HG02840 (cell line): ENCODE measurements at regions not wholly inside any gene's neighbourhood (a gene's known extent, or its start where the extent isn't known, plus 50 kb on each side); places are given as distances from the start of the nearest gene placed in this dataset.
"Not testable (repeated sequence)": the region's sequence is repeated elsewhere in the genome, so short reads cannot be mapped to it uniquely, and the experiment has no call there.

ENCODE experiments used
- ATAC-seq: cut with Tn5 transposase; IDR thresholded peaks from one replicate; pipeline ENCODE4 v1.9.1; 2021; ENCODE audit warnings: mild to moderate bottlenecking, moderate library complexity, moderate number of reproducible peaks; ENCODE audit not compliant: unreplicated experiment, low FRiP score

DNA sequence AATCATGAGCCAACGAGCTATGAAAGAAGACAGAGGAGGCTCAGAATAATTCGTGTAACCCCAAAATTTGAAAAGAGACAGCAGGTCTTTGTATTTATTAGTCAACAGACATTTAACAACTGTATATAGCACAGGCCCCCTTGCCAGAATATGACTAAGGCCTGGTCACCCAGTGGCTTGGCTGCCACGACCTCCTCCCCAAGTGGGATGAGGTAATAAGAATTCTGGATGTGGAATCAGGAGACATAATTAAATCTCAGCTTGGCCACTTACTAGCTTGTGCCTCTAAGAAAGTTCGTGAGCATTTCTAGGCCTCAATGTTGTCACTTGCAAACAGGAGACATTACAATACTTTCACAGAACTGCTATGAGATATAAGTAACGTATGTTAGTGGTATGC is 134.2 kb upstream of the TNFSF4 start:
- ATAC-seq, result no peak

GRCh38 chr1:173341971-173342370 is 134.8 kb upstream of the TNFSF4 start:
- ATAC-seq, result no peak

DNA sequence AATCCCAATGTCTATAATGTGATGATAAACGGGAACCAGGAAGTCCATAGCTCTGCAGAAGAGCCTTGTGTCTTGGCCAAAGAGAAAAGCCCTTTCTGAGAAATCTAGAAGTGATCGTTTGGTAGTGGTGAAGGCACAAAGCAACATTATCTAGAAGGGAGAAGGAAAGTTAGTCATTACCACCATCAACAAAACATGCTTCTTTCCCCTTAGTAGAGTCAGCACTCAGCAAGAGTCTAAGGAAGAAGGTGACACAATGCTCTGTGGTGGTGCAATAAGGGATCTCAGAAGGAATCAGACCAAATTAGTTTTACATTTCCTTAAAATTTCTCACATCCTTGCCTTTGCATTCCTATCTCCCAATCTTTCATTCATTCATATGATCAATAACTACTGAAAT is 134.4 kb upstream of the PRDX6 start:
- no peak for ATAC-seq

GRCh38 chr1:173344034-173344743 is 132.9 kb upstream of the PRDX6 start:
- no peak for ATAC-seq

- ATAC-seq, result no peak
These were observed 129.8 kb upstream of the PRDX6 start for GRCh38 chr1:173347282-173347818.

DNA sequence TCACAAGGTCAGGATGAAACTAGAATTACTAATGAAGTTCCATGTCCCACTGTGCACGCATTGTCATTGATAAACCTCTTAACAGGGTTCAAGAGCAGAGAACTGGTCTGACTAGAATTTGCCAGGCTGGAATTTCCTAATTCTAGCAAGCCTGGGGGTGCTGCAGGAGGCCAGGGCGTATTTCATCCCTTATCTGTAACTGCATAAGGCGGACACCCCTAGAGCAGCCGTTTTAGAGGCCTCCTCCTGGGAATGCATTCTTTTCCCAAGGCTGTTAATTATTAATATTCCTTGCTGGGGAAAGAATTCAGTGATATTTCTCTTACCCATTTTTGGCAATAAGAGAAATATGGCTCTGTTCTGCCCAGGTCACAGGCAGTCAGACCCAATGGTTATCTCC is 124.5 kb upstream of the PRDX6 start:
- not testable (repeated sequence) for ATAC-seq

GRCh38 chr1:173353350-173353749 is 123.8 kb upstream of the PRDX6 start:
- no peak for ATAC-seq

DNA sequence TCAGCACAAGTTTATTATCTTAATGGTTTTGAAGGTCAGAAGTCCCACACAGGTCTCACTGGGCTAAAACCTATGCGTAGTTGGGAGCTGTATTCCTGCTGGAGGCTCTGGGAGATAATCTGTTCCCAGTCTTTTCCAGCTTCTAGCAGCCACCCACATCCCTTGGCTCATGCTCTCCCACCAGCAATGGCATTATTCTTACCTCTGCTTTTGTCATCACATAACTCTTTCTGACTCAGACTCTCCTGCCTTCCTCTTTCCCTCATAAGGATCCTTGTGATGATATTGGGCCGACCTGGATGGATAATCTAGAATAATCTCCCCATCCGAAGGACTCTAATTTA is 122.2 kb upstream of the PRDX6 start:
- no peak for ATAC-seq

DNA sequence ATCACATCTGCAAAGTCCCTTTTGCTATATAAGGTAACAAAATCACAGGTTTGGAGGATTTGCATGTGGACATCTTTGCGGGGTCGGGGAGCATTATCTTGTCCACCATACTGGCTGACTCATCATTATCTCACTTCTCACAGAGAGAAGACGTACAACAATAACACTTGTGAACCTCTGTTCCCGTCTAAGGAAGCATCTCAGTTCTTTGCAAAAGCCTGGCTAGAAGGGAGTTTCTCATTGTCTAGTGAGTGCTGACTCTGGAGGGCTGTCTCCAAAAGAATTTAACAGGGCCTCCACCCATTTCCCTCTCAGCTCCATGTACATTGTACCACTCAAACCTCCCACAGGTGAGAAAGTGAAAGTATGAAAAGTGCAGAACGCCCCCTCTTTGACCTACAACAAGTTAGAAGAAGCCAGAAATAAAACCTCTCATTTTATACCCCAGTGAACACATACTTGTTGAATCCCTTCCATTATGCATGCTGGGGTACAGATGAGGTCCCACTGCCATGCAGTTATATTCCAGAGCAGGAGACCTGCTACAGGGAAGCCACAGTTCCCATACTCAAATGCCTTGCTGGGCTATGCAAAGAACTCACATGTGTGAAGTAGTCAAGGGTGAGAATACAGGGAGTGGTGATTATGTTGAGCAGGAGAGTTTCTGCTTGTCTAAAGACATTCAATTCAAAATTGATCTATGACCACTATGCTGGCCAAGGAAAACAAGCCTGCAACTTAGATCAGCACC is 121.7 kb upstream of the PRDX6 start:
- ATAC-seq, result no peak

GRCh38 chr1:173356191-173356762 is 120.9 kb upstream of the PRDX6 start:
- no peak for ATAC-seq

GRCh38 chr1:173360487-173361063 is 116.6 kb upstream of the PRDX6 start:
- no peak for ATAC-seq

DNA sequence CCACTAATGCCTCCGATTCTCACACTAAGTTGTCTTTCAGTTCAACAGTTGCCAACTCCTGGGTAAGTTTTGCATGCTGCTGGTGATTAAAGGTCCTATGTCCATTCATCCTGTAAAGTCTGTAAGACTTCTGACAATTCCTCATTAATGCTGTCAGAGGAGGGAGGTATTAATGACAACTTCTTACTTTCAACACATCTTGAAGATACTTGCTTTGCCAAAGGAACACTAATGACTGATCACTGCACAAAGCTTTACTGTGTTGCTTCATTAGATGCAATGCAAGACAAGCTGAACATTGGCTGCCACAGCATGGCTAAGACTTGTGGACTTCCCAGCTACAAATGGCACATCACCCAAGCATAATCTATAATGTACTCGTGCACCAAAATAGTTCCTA is 114.6 kb upstream of the PRDX6 start:
- no peak for ATAC-seq

GRCh38 chr1:173364827-173365226 is 112.3 kb upstream of the PRDX6 start:
- no peak for ATAC-seq

DNA sequence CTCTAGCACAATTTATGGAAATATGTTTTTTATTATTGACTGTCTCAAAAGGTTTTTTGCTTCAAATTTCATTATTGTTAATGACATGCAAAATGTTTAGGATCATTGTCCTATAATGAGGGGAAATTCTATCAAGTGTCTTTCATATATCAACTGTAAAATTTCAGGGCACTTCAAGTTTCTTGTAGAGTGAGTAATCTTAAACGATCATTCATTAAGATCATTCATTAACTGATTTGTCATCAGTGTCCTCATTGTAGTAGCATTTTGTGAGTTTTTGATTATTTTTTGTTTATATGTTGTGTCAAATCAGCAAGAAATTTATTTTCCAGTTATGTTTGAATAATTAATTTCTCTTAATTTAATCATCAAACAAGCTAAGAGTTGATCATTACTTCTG is 111.8 kb upstream of the PRDX6 start:
- no peak for ATAC-seq

GRCh38 chr1:173367136-173367535 is 110.0 kb upstream of the PRDX6 start:
- ATAC-seq, result no peak

DNA sequence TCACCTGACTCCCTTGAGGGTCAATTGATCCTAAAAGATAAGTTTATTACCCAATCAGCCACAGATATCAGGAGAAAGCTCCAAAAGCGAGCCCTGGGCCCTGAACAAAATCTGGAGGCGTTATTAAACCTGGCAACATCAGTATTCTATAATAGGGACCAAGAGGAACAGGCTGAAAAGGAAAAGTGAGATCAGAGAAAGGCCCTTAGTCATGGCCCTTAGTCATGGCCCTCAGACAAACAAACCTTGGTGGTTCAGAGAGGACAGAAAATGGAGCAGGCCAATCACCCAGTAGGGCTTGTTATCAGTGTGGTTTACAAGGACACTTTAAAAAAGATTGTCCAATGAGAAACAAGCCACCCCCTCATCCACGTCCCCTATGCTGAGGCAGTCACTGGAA is 106.5 kb upstream of the PRDX6 start:
- not testable (repeated sequence) for ATAC-seq

DNA sequence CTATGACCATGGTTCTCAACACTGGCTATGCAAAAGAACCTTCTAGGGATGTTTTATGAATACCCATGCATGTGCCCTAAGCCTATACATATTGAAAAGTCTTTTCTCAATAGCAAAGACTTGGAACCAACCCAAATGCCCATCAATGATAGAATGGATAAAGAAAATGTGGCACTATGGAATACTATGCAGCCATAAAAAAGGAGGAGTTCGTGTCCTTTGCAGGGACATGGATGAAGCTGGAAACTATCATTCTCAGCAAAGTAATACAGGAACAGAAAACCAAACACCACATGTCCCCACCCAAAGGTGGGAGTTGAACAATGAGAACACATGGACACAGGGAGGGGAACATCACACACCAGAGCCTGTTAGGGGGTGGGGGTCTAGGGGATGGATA is 101.1 kb upstream of the PRDX6 start:
- not testable (repeated sequence) for ATAC-seq

DNA sequence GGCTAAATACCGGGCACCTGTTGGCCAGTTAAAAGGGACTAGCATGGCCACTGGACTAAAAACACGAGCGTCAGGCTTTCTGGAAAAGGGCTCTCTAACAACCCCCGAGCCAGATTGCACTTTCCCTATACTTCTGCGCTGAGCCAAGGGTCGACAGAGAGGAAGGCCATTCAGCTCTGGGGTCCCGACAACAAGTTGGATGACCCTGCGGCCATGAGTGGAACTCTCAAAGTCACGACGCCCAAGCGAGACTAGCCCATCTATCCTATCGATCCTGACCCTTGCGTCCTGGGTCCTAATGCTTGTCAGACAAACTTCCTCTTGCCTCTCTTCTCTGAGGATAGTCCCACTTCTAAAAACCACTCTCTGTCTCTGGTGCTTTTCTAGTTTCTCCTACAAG is 99.9 kb upstream of the PRDX6 start:
- no peak for ATAC-seq

DNA sequence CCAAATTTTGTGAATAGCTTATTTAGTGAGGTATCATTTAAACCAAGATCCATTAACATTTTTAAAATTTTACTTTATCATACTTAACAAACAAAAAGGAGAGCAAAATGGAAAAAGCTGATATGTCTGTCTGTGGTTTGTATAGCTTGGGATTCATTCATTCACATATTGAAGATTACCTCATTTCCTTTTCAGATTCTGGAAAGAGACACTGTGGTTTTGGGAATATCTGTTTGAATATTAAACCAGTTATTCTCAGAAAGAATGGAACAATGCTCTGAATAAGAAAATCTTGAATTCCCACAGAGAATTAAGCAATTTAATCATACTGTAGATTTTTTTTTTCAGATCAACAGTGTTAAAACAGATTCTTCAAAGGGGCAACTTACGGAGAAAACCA is 93.8 kb upstream of the PRDX6 start:
- ATAC-seq, result no peak

DNA sequence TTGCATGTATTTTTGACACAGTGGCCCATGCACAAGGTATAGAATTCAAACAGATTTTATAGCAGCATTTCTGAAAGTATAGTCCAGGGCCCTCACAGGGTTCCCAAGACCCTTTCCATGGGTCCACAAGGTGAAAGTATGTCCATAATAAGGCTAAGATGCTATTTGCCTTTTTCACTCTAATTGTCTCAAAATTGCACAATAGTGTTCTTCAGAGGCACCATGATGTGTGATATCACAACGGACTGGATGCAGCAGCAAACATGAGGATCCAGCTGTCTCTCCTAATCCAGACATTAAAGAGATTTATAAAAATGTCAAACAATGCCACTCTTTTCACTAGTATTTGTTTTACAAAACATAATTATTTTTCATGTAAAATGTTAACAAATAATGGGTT is 88.8 kb upstream of the PRDX6 start:
- ATAC-seq, result no peak

- no peak for ATAC-seq
These were observed 84.1 kb upstream of the PRDX6 start for GRCh38 chr1:173392895-173393658.
